Transverse colon (tissue), 3 donors: ENCODE measurements at regions not wholly inside any gene's neighbourhood (a gene's known extent, or its start where the extent isn't known, plus 50 kb on each side); places are given as distances from the start of the nearest gene placed in this dataset.

Source experiments
- POLR2A ChIP-seq: fragments of 450-650 bp; IDR thresholded peaks from one replicate; pipeline ENCODE4 v1.6.1; 2016; ENCODE audit warnings: antibody characterized with exemption, mild to moderate bottlenecking, moderate library complexity
- TF ChIP-seq, protein P1 (sequence below), 5 experiments: fragments of 200-600 bp in 3 of 5; fragments of 450-650 bp in 2 of 5; sonication (generic) in 3 of 5; IDR thresholded peaks; 1 replicate in 2 of 5; 2 replicates in 3 of 5; pipeline ENCODE4 v1.5.1; 2016 to 2017; ENCODE audit warnings: antibody characterized with exemption in 5 of 5, inconsistent platforms in 3 of 5, mild to moderate bottlenecking in 2 of 5, moderate library complexity in 1 of 5

DNA sequence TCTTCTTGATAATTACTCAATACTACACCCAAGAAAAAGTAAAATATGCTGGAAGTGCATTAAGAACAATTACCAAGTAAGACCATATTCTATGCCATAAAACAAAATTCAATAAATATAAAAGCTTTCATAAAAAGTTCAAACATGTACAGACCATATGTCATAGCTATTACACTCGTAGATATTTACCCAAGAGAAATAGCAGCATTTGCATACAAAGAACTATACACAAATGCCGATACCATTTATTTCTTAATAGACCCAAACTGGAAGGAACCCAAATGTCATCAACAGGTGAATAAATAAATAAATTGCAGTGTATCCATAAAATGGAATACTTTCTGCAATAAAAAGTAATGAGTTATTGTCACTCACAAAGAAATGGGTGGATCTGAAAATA is 78.3 kb upstream of the SLC16A7 start:
- TF ChIP-seq, protein P1, sequence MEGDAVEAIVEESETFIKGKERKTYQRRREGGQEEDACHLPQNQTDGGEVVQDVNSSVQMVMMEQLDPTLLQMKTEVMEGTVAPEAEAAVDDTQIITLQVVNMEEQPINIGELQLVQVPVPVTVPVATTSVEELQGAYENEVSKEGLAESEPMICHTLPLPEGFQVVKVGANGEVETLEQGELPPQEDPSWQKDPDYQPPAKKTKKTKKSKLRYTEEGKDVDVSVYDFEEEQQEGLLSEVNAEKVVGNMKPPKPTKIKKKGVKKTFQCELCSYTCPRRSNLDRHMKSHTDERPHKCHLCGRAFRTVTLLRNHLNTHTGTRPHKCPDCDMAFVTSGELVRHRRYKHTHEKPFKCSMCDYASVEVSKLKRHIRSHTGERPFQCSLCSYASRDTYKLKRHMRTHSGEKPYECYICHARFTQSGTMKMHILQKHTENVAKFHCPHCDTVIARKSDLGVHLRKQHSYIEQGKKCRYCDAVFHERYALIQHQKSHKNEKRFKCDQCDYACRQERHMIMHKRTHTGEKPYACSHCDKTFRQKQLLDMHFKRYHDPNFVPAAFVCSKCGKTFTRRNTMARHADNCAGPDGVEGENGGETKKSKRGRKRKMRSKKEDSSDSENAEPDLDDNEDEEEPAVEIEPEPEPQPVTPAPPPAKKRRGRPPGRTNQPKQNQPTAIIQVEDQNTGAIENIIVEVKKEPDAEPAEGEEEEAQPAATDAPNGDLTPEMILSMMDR (IDR thresholded peaks at IDR 0.05), result no peak
- TF ChIP-seq POLR2A, result no peak
